ENCODE measurements at regions not wholly inside any gene's neighbourhood (a gene's known extent, or its start where the extent isn't known, plus 50 kb on each side); places are given as distances from the start of the nearest gene placed in this dataset.

GRCh38 chr3:72490688-72491435, 357.4 kb downstream of the SHQ1 start:
- TF ChIP-seq CTCF (IDR thresholded peaks at IDR 0.05) (no peak), EZH2 (IDR thresholded peaks at IDR 0.05) (no peak), EZH2phosphoT487 (IDR thresholded peaks at IDR 0.05) (no peak)
